ENCODE measurements at regions not wholly inside any gene's neighbourhood (a gene's known extent, or its start where the extent isn't known, plus 50 kb on each side); places are given as distances from the start of the nearest gene placed in this dataset.
"Not testable (repeated sequence)": the region's sequence is repeated elsewhere in the genome, so short reads cannot be mapped to it uniquely, and the experiment has no call there.

GRCh38 chr12:46517579-46517962 lies 145.0 kb upstream of the SLC38A2 start:
- no peak overlapping the region for H3K4me3 ChIP-seq (ENCODE audit: low read length)
- TF ChIP-seq CTCF (conservative IDR thresholded peaks at IDR 0.05; ENCODE audit: low read depth, low read length), result peak; percentile 9
- DNase-seq (ENCODE audit: low read depth), result no peak

GRCh38 chr12:46516933-46517578 lies 144.5 kb upstream of the SLC38A2 start:
- DNase-seq (ENCODE audit: low read depth), result no peak
- no peak for TF ChIP-seq CTCF (conservative IDR thresholded peaks at IDR 0.05; ENCODE audit: low read depth, low read length)

GRCh38 chr12:46516238-46516932 lies 143.8 kb upstream of the SLC38A2 start:
- TF ChIP-seq CTCF (conservative IDR thresholded peaks at IDR 0.05; ENCODE audit: low read depth, low read length), result no peak
- H3K4me3 ChIP-seq (ENCODE audit: low read length), result no peak overlapping the region
- DNase-seq (ENCODE audit: low read depth), result no peak

More at GRCh38 chr12:46516933-46517578, 144.5 kb upstream of the SLC38A2 start:
- H3K4me3 ChIP-seq (ENCODE audit: low read length), result no peak overlapping the region

- no peak for DNase-seq (ENCODE audit: low read depth)
- no peak overlapping the region for H3K4me3 ChIP-seq (ENCODE audit: low read length)
- TF ChIP-seq CTCF (conservative IDR thresholded peaks at IDR 0.05; ENCODE audit: low read depth, low read length), result no peak
Observed at GRCh38 chr12:46515829-46516228, 143.3 kb upstream of the SLC38A2 start.

GRCh38 chr12:46514886-46515285 lies 142.3 kb upstream of the SLC38A2 start:
- DNase-seq (ENCODE audit: low read depth), result no peak
- no peak for TF ChIP-seq CTCF (conservative IDR thresholded peaks at IDR 0.05; ENCODE audit: low read depth, low read length)
- H3K4me3 ChIP-seq (ENCODE audit: low read length), result no peak overlapping the region

- not testable (repeated sequence) for DNase-seq (ENCODE audit: low read depth); H3K4me3 ChIP-seq (ENCODE audit: low read length)
Observed at GRCh38 chr12:46510257-46510656, 137.7 kb upstream of the SLC38A2 start.

- no peak overlapping the region for H3K4me3 ChIP-seq (ENCODE audit: low read length)
- no peak for TF ChIP-seq CTCF (conservative IDR thresholded peaks at IDR 0.05; ENCODE audit: low read depth, low read length)
- no peak for DNase-seq (ENCODE audit: low read depth)
Observed at GRCh38 chr12:46509135-46509534, 136.6 kb upstream of the SLC38A2 start.
